ENCODE measurements at regions not wholly inside any gene's neighbourhood (a gene's known extent, or its start where the extent isn't known, plus 50 kb on each side); places are given as distances from the start of the nearest gene placed in this dataset.

- no TSS peak for BruUV-seq (replicated peaks)
- DNase-seq, result no peak
- Mint-ChIP-seq H3K4me3 (ENCODE audit: unreplicated experiment) (no peak overlapping the region), H3K9me3 (ENCODE audit: unreplicated experiment) (no peaks in the 10 kb centered on the region), H3K36me3 (ENCODE audit: insufficient read depth, unreplicated experiment) (no peaks in the 10 kb centered on the region), H3K4me1 (ENCODE audit: low read depth, unreplicated experiment) (no peaks in the 10 kb centered on the region), H3K27me3 (ENCODE audit: insufficient read depth, unreplicated experiment) (peaks cover 10% of the 10 kb centered on the region), H3K27ac (ENCODE audit: unreplicated experiment) (no peak overlapping the region)
- no peaks in the 10 kb centered on the region for H3K9me3 ChIP-seq
- POLR2A ChIA-PET, result no interaction called here
- CTCF ChIA-PET, result no interaction called here
- no peaks in the 10 kb centered on the region for H3K36me3 ChIP-seq (ENCODE audit: control insufficient read depth, insufficient read depth, low read length)
- intact Hi-C loops (cut with micrococcal nuclease; ENCODE audit: unreplicated experiment), result no loop called here
- no peak for TF ChIP-seq CTCF (IDR thresholded peaks at IDR 0.05; ENCODE audit: insufficient read depth in 1 of 2, low read depth in 1 of 2, low read length in 1 of 2, severe bottlenecking in 1 of 2, unreplicated experiment in 1 of 2)
- H3K4me3 ChIP-seq (ENCODE audit: low read depth, low read length), result no peak overlapping the region
- no peaks in the 10 kb centered on the region for H3K4me1 ChIP-seq
- H3K27me3 ChIP-seq (replicated peaks; ENCODE audit: control insufficient read depth, insufficient read depth, low read length), result no peaks in the 10 kb centered on the region
These were observed 191.2 kb upstream of the SOX14 start for GRCh38 chr3:137572931-137573330.

GRCh38 chr3:137582484-137582883 is 181.6 kb upstream of the SOX14 start:
- H3K4me3 ChIP-seq (ENCODE audit: low read depth, low read length), result no peak overlapping the region
- no peaks in the 10 kb centered on the region for H3K4me1 ChIP-seq
- H3K27ac Mint-ChIP-seq (ENCODE audit: unreplicated experiment), result no peak overlapping the region
- peaks cover 9% of the 10 kb centered on the region for H3K27me3 Mint-ChIP-seq (ENCODE audit: insufficient read depth, unreplicated experiment)
- H3K4me1 Mint-ChIP-seq (ENCODE audit: low read depth, unreplicated experiment), result no peaks in the 10 kb centered on the region
- H3K27me3 ChIP-seq (replicated peaks; ENCODE audit: control insufficient read depth, insufficient read depth, low read length), result no peaks in the 10 kb centered on the region
- no peaks in the 10 kb centered on the region for H3K36me3 Mint-ChIP-seq (ENCODE audit: insufficient read depth, unreplicated experiment)
- no peaks in the 10 kb centered on the region for H3K9me3 ChIP-seq
- ChIA-PET CTCF (interaction anchor here (0.6 kb wide), 1 partner anchor 234 kb away, joined by 3 read pairs; no protein-coding TSS in a partner anchor), POLR2A (interaction anchor here (0.6 kb wide), 1 partner anchor 830 kb away, joined by 3 read pairs; no protein-coding TSS in a partner anchor)
- intact Hi-C loops (cut with micrococcal nuclease; ENCODE audit: unreplicated experiment), result no loop called here
- DNase-seq, result no peak
- no peaks in the 10 kb centered on the region for H3K36me3 ChIP-seq (ENCODE audit: control insufficient read depth, insufficient read depth, low read length)
- H3K9me3 Mint-ChIP-seq (ENCODE audit: unreplicated experiment), result no peaks in the 10 kb centered on the region
- H3K4me3 Mint-ChIP-seq (ENCODE audit: unreplicated experiment), result no peak overlapping the region
- no peak for TF ChIP-seq CTCF (IDR thresholded peaks at IDR 0.05; ENCODE audit: insufficient read depth in 1 of 2, low read depth in 1 of 2, low read length in 1 of 2, severe bottlenecking in 1 of 2, unreplicated experiment in 1 of 2)
- no TSS peak for BruUV-seq (replicated peaks)

- no peaks in the 10 kb centered on the region for H3K4me1 ChIP-seq
- Mint-ChIP-seq H3K27ac (ENCODE audit: unreplicated experiment) (no peak overlapping the region), H3K27me3 (ENCODE audit: insufficient read depth, unreplicated experiment) (peaks cover 9% of the 10 kb centered on the region), H3K36me3 (ENCODE audit: insufficient read depth, unreplicated experiment) (no peaks in the 10 kb centered on the region), H3K4me1 (ENCODE audit: low read depth, unreplicated experiment) (no peaks in the 10 kb centered on the region), H3K9me3 (ENCODE audit: unreplicated experiment) (no peaks in the 10 kb centered on the region), H3K4me3 (ENCODE audit: unreplicated experiment) (no peak overlapping the region)
- BruUV-seq (replicated peaks), result no TSS peak
- no peak for TF ChIP-seq CTCF (IDR thresholded peaks at IDR 0.05; ENCODE audit: insufficient read depth in 1 of 2, low read depth in 1 of 2, low read length in 1 of 2, severe bottlenecking in 1 of 2, unreplicated experiment in 1 of 2)
- no peak overlapping the region for H3K4me3 ChIP-seq (ENCODE audit: low read depth, low read length)
- no peaks in the 10 kb centered on the region for H3K9me3 ChIP-seq
- intact Hi-C loops (cut with micrococcal nuclease; ENCODE audit: unreplicated experiment), result no loop called here
- no peak for DNase-seq
- POLR2A ChIA-PET, result no interaction called here
- H3K36me3 ChIP-seq (ENCODE audit: control insufficient read depth, insufficient read depth, low read length), result no peaks in the 10 kb centered on the region
- no peaks in the 10 kb centered on the region for H3K27me3 ChIP-seq (replicated peaks; ENCODE audit: control insufficient read depth, insufficient read depth, low read length)
- CTCF ChIA-PET, result no interaction called here
These were observed 180.9 kb upstream of the SOX14 start for GRCh38 chr3:137583256-137583655.

Data from Caco-2 (cell line).